ENCODE measurements at regions not wholly inside any gene's neighbourhood (a gene's known extent, or its start where the extent isn't known, plus 50 kb on each side); places are given as distances from the start of the nearest gene placed in this dataset.

DNA sequence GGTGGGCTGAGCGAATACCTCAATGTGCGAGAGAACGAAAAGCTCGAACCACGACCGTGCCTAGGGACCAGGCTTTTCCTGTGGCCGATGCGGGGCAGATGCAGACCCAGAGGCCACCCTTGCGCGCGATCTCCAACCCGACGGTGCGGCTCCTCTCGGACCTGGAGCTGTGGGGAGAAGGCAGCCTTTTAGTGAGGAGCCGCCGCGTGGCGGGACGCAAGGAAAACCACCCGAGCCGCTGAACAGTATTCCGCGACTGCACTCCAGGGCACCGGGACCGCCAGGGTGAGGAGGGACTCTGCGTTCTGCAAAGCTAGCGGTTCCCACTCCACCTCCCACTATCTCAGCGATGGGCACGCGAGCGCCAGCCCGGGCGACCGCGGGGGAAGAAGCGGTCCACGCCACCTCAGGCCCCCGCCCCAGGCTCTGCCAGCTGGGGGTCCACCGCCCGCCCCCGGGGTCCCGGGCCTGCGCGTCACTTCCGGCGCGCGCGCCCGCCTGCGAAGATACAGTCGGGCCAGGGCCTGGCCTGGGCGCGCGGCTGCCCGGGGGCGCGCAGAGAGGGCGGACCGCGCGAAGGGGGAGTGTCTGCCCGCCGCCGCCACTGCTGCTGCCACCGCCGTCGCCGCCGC lies 66.5 kb upstream of the PRKACB start (continued):
- TF ChIP-seq, protein P1, sequence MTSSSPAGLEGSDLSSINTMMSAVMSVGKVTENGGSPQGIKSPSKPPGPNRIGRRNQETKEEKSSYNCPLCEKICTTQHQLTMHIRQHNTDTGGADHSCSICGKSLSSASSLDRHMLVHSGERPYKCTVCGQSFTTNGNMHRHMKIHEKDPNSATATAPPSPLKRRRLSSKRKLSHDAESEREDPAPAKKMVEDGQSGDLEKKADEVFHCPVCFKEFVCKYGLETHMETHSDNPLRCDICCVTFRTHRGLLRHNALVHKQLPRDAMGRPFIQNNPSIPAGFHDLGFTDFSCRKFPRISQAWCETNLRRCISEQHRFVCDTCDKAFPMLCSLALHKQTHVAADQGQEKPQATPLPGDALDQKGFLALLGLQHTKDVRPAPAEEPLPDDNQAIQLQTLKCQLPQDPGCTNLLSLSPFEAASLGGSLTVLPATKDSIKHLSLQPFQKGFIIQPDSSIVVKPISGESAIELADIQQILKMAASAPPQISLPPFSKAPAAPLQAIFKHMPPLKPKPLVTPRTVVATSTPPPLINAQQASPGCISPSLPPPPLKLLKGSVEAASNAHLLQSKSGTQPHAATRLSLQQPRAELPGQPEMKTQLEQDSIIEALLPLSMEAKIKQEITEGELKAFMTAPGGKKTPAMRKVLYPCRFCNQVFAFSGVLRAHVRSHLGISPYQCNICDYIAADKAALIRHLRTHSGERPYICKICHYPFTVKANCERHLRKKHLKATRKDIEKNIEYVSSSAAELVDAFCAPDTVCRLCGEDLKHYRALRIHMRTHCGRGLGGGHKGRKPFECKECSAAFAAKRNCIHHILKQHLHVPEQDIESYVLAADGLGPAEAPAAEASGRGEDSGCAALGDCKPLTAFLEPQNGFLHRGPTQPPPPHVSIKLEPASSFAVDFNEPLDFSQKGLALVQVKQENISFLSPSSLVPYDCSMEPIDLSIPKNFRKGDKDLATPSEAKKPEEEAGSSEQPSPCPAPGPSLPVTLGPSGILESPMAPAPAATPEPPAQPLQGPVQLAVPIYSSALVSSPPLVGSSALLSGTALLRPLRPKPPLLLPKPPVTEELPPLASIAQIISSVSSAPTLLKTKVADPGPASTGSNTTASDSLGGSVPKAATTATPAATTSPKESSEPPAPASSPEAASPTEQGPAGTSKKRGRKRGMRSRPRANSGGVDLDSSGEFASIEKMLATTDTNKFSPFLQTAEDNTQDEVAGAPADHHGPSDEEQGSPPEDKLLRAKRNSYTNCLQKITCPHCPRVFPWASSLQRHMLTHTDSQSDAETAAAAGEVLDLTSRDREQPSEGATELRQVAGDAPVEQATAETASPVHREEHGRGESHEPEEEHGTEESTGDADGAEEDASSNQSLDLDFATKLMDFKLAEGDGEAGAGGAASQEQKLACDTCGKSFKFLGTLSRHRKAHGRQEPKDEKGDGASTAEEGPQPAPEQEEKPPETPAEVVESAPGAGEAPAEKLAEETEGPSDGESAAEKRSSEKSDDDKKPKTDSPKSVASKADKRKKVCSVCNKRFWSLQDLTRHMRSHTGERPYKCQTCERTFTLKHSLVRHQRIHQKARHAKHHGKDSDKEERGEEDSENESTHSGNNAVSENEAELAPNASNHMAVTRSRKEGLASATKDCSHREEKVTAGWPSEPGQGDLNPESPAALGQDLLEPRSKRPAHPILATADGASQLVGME (CRISPR knock-in tag; IDR thresholded peaks at IDR 0.05): no peak
- TF ChIP-seq, protein P2, sequence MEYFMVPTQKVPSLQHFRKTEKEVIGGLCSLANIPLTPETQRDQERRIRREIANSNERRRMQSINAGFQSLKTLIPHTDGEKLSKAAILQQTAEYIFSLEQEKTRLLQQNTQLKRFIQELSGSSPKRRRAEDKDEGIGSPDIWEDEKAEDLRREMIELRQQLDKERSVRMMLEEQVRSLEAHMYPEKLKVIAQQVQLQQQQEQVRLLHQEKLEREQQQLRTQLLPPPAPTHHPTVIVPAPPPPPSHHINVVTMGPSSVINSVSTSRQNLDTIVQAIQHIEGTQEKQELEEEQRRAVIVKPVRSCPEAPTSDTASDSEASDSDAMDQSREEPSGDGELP (CRISPR knock-in tag; IDR thresholded peaks at IDR 0.05; ENCODE audit: borderline replicate concordance): peak; percentile 5; the same call in 1 of the 2 replicates
- TF ChIP-seq, protein P3, sequence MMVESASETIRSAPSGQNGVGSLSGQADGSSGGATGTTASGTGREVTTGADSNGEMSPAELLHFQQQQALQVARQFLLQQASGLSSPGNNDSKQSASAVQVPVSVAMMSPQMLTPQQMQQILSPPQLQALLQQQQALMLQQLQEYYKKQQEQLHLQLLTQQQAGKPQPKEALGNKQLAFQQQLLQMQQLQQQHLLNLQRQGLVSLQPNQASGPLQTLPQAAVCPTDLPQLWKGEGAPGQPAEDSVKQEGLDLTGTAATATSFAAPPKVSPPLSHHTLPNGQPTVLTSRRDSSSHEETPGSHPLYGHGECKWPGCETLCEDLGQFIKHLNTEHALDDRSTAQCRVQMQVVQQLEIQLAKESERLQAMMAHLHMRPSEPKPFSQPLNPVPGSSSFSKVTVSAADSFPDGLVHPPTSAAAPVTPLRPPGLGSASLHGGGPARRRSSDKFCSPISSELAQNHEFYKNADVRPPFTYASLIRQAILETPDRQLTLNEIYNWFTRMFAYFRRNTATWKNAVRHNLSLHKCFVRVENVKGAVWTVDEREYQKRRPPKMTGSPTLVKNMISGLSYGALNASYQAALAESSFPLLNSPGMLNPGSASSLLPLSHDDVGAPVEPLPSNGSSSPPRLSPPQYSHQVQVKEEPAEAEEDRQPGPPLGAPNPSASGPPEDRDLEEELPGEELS (CRISPR knock-in tag; IDR thresholded peaks at IDR 0.05; ENCODE audit: borderline replicate concordance): no peak
- no peak for TF ChIP-seq BMI1 (IDR thresholded peaks at IDR 0.05; ENCODE audit: low read length)
- TF ChIP-seq BRD4 (IDR thresholded peaks at IDR 0.05): 0 out of 2 replicates have a peak, but pooled peaks have one; percentile 47
- no peak; a peak in 1 of 4 replicates for TF ChIP-seq KDM4B (IDR thresholded peaks at IDR 0.05; ENCODE audit: borderline replicate concordance in 2 of 2, low read depth in 1 of 2)
- peak; percentile 69 for TF ChIP-seq SUPT5H (IDR thresholded peaks at IDR 0.05)
- no peak for TF ChIP-seq ZNF830 (CRISPR knock-in tag; IDR thresholded peaks at IDR 0.05)
- TF ChIP-seq, protein P4, sequence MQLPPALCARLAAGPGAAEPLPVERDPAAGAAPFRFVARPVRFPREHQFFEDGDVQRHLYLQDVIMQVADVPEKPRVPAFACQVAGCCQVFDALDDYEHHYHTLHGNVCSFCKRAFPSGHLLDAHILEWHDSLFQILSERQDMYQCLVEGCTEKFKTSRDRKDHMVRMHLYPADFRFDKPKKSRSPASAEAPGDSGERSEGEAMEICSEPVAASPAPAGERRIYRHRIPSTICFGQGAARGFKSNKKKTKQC (CRISPR knock-in tag; IDR thresholded peaks at IDR 0.05): peak; percentile 78; the same call in 1 of the 2 replicates
- TF ChIP-seq ETV5 (CRISPR knock-in tag; IDR thresholded peaks at IDR 0.05; ENCODE audit: low read depth): no peak; the same call in 1 of the 2 replicates
- TF ChIP-seq SMC3 (conservative IDR thresholded peaks at IDR 0.05; ENCODE audit: insufficient read depth, low read depth, low read length): no peak
- TF ChIP-seq, protein P5, sequence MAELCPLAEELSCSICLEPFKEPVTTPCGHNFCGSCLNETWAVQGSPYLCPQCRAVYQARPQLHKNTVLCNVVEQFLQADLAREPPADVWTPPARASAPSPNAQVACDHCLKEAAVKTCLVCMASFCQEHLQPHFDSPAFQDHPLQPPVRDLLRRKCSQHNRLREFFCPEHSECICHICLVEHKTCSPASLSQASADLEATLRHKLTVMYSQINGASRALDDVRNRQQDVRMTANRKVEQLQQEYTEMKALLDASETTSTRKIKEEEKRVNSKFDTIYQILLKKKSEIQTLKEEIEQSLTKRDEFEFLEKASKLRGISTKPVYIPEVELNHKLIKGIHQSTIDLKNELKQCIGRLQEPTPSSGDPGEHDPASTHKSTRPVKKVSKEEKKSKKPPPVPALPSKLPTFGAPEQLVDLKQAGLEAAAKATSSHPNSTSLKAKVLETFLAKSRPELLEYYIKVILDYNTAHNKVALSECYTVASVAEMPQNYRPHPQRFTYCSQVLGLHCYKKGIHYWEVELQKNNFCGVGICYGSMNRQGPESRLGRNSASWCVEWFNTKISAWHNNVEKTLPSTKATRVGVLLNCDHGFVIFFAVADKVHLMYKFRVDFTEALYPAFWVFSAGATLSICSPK (IDR thresholded peaks at IDR 0.05; ENCODE audit: borderline replicate concordance): no peak
- TF ChIP-seq, protein P6, sequence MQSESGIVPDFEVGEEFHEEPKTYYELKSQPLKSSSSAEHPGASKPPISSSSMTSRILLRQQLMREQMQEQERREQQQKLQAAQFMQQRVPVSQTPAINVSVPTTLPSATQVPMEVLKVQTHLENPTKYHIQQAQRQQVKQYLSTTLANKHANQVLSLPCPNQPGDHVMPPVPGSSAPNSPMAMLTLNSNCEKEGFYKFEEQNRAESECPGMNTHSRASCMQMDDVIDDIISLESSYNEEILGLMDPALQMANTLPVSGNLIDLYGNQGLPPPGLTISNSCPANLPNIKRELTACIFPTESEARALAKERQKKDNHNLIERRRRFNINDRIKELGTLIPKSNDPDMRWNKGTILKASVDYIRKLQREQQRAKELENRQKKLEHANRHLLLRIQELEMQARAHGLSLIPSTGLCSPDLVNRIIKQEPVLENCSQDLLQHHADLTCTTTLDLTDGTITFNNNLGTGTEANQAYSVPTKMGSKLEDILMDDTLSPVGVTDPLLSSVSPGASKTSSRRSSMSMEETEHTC (IDR thresholded peaks at IDR 0.05): no peak
- TF ChIP-seq HDAC6 (IDR thresholded peaks at IDR 0.05; ENCODE audit: low read depth, low read length): no peak
- TF ChIP-seq ZKSCAN3 (CRISPR knock-in tag; IDR thresholded peaks at IDR 0.05): no peak

Data from K562 (cell line).